ENCODE measurements at regions not wholly inside any gene's neighbourhood (a gene's known extent, or its start where the extent isn't known, plus 50 kb on each side); places are given as distances from the start of the nearest gene placed in this dataset.
"Not testable (repeated sequence)": the region's sequence is repeated elsewhere in the genome, so short reads cannot be mapped to it uniquely, and the experiment has no call there.

- 100% methylated on average over 2 to 3 of the region's 4 CpGs for WGBS, 2 experiments (ENCODE audit: insufficient coverage in 2 of 2)
- no peaks in the 10 kb centered on the region for H3K9me3 ChIP-seq (ENCODE audit: control insufficient read depth, low read length)
- H3K4me3 ChIP-seq (ENCODE audit: extremely low read depth, insufficient read depth, low read length, poor library complexity, severe bottlenecking), result no peak overlapping the region
- H3K36me3 ChIP-seq (ENCODE audit: control insufficient read depth, insufficient read depth, low read length), result no peaks in the 10 kb centered on the region
- H3K4me1 ChIP-seq (ENCODE audit: control insufficient read depth, insufficient read depth, low read length, poor library complexity, severe bottlenecking), result no peaks in the 10 kb centered on the region
- no peak overlapping the region for H3K27ac ChIP-seq (ENCODE audit: low read depth, low read length, severe bottlenecking)
Measured at GRCh38 chr4:26241179-26241578, 79.6 kb upstream of the RBPJ start.

- Histone ChIP-seq H3K27ac (ENCODE audit: low read depth, low read length, severe bottlenecking) (no peak overlapping the region), H3K4me3 (ENCODE audit: extremely low read depth, insufficient read depth, low read length, poor library complexity, severe bottlenecking) (no peak overlapping the region), H3K36me3 (ENCODE audit: control insufficient read depth, insufficient read depth, low read length) (no peaks in the 10 kb centered on the region), H3K4me1 (ENCODE audit: control insufficient read depth, insufficient read depth, low read length, poor library complexity, severe bottlenecking) (no peaks in the 10 kb centered on the region), H3K9me3 (ENCODE audit: control insufficient read depth, low read length) (no peaks in the 10 kb centered on the region)
Measured at GRCh38 chr4:26242451-26242850, 78.4 kb upstream of the RBPJ start.

- no CpG with 5 or more reads among the region's 1 CpG for WGBS, 2 experiments (ENCODE audit: insufficient coverage in 2 of 2)
- H3K4me3 ChIP-seq (ENCODE audit: extremely low read depth, insufficient read depth, low read length, poor library complexity, severe bottlenecking); H3K27ac ChIP-seq (ENCODE audit: low read depth, low read length, severe bottlenecking); H3K9me3 ChIP-seq (ENCODE audit: control insufficient read depth, low read length); H3K36me3 ChIP-seq (ENCODE audit: control insufficient read depth, insufficient read depth, low read length); H3K4me1 ChIP-seq (ENCODE audit: control insufficient read depth, insufficient read depth, low read length, poor library complexity, severe bottlenecking): not testable (repeated sequence)
Measured at GRCh38 chr4:26244138-26244537, 76.7 kb upstream of the RBPJ start.

GRCh38 chr4:26248647-26249046 is 72.2 kb upstream of the RBPJ start:
- no peaks in the 10 kb centered on the region for H3K4me1 ChIP-seq (ENCODE audit: control insufficient read depth, insufficient read depth, low read length, poor library complexity, severe bottlenecking)
- H3K4me3 ChIP-seq (ENCODE audit: extremely low read depth, insufficient read depth, low read length, poor library complexity, severe bottlenecking), result no peak overlapping the region
- H3K36me3 ChIP-seq (ENCODE audit: control insufficient read depth, insufficient read depth, low read length), result no peaks in the 10 kb centered on the region
- no peak overlapping the region for H3K27ac ChIP-seq (ENCODE audit: low read depth, low read length, severe bottlenecking)
- H3K9me3 ChIP-seq (ENCODE audit: control insufficient read depth, low read length), result no peaks in the 10 kb centered on the region

GRCh38 chr4:26252349-26253025 is 68.3 kb upstream of the RBPJ start:
- Histone ChIP-seq H3K36me3 (ENCODE audit: control insufficient read depth, insufficient read depth, low read length) (no peaks in the 10 kb centered on the region), H3K4me3 (ENCODE audit: extremely low read depth, insufficient read depth, low read length, poor library complexity, severe bottlenecking) (no peak overlapping the region), H3K27ac (ENCODE audit: low read depth, low read length, severe bottlenecking) (no peak overlapping the region), H3K9me3 (ENCODE audit: control insufficient read depth, low read length) (no peaks in the 10 kb centered on the region), H3K4me1 (ENCODE audit: control insufficient read depth, insufficient read depth, low read length, poor library complexity, severe bottlenecking) (no peaks in the 10 kb centered on the region)
- WGBS, 2 experiments (ENCODE audit: insufficient coverage in 2 of 2), result 88 to 91% methylated on average over 4 to 6 of the region's 8 CpGs

- Histone ChIP-seq H3K9me3 (ENCODE audit: control insufficient read depth, low read length) (no peaks in the 10 kb centered on the region), H3K27ac (ENCODE audit: low read depth, low read length, severe bottlenecking) (no peak overlapping the region), H3K4me3 (ENCODE audit: extremely low read depth, insufficient read depth, low read length, poor library complexity, severe bottlenecking) (no peak overlapping the region), H3K36me3 (ENCODE audit: control insufficient read depth, insufficient read depth, low read length) (no peaks in the 10 kb centered on the region), H3K4me1 (ENCODE audit: control insufficient read depth, insufficient read depth, low read length, poor library complexity, severe bottlenecking) (no peaks in the 10 kb centered on the region)
- WGBS, 2 experiments (ENCODE audit: insufficient coverage in 2 of 2), result 87 to 93% methylated on average over 3 of the region's 3 CpGs
Measured at GRCh38 chr4:26253968-26254367, 66.8 kb upstream of the RBPJ start.

GRCh38 chr4:26255989-26256388 is 64.8 kb upstream of the RBPJ start:
- Histone ChIP-seq H3K9me3 (ENCODE audit: control insufficient read depth, low read length) (no peaks in the 10 kb centered on the region), H3K36me3 (ENCODE audit: control insufficient read depth, insufficient read depth, low read length) (no peaks in the 10 kb centered on the region), H3K4me1 (ENCODE audit: control insufficient read depth, insufficient read depth, low read length, poor library complexity, severe bottlenecking) (no peaks in the 10 kb centered on the region), H3K27ac (ENCODE audit: low read depth, low read length, severe bottlenecking) (no peak overlapping the region), H3K4me3 (ENCODE audit: extremely low read depth, insufficient read depth, low read length, poor library complexity, severe bottlenecking) (no peak overlapping the region)
- no CpG with 5 or more reads among the region's 1 CpG for WGBS, 2 experiments (ENCODE audit: insufficient coverage in 2 of 2)

- not testable (repeated sequence) for H3K9me3 ChIP-seq (ENCODE audit: control insufficient read depth, low read length); H3K36me3 ChIP-seq (ENCODE audit: control insufficient read depth, insufficient read depth, low read length); H3K4me3 ChIP-seq (ENCODE audit: extremely low read depth, insufficient read depth, low read length, poor library complexity, severe bottlenecking); H3K4me1 ChIP-seq (ENCODE audit: control insufficient read depth, insufficient read depth, low read length, poor library complexity, severe bottlenecking); H3K27ac ChIP-seq (ENCODE audit: low read depth, low read length, severe bottlenecking)
- WGBS, 2 experiments (ENCODE audit: insufficient coverage in 2 of 2), result 74 to 86% methylated on average over 2 of the region's 2 CpGs
Measured at GRCh38 chr4:26257444-26257843, 63.4 kb upstream of the RBPJ start.

- no peak overlapping the region for H3K4me3 ChIP-seq (ENCODE audit: extremely low read depth, insufficient read depth, low read length, poor library complexity, severe bottlenecking)
- no peak overlapping the region for H3K27ac ChIP-seq (ENCODE audit: low read depth, low read length, severe bottlenecking)
- H3K4me1 ChIP-seq (ENCODE audit: control insufficient read depth, insufficient read depth, low read length, poor library complexity, severe bottlenecking), result no peaks in the 10 kb centered on the region
- H3K36me3 ChIP-seq (ENCODE audit: control insufficient read depth, insufficient read depth, low read length), result no peaks in the 10 kb centered on the region
- H3K9me3 ChIP-seq (ENCODE audit: control insufficient read depth, low read length), result no peaks in the 10 kb centered on the region
- WGBS, 2 experiments (ENCODE audit: insufficient coverage in 2 of 2), result 64 to 87% methylated on average over 2 of the region's 2 CpGs
Measured at GRCh38 chr4:26257850-26258249, 63.0 kb upstream of the RBPJ start.

GRCh38 chr4:26260571-26260970 is 60.2 kb upstream of the RBPJ start:
- Histone ChIP-seq H3K4me3 (ENCODE audit: extremely low read depth, insufficient read depth, low read length, poor library complexity, severe bottlenecking) (no peak overlapping the region), H3K9me3 (ENCODE audit: control insufficient read depth, low read length) (no peaks in the 10 kb centered on the region), H3K36me3 (ENCODE audit: control insufficient read depth, insufficient read depth, low read length) (no peaks in the 10 kb centered on the region), H3K27ac (ENCODE audit: low read depth, low read length, severe bottlenecking) (no peak overlapping the region), H3K4me1 (ENCODE audit: control insufficient read depth, insufficient read depth, low read length, poor library complexity, severe bottlenecking) (no peaks in the 10 kb centered on the region)
- 100% methylated on average over 1 of the region's 2 CpGs; no CpG with 5 or more reads in 1 of the 2 experiments for WGBS, 2 experiments (ENCODE audit: insufficient coverage in 2 of 2)

GRCh38 chr4:26261405-26261804 is 59.4 kb upstream of the RBPJ start:
- Histone ChIP-seq H3K4me1 (ENCODE audit: control insufficient read depth, insufficient read depth, low read length, poor library complexity, severe bottlenecking) (no peaks in the 10 kb centered on the region), H3K27ac (ENCODE audit: low read depth, low read length, severe bottlenecking) (no peak overlapping the region), H3K4me3 (ENCODE audit: extremely low read depth, insufficient read depth, low read length, poor library complexity, severe bottlenecking) (no peak overlapping the region), H3K9me3 (ENCODE audit: control insufficient read depth, low read length) (no peaks in the 10 kb centered on the region), H3K36me3 (ENCODE audit: control insufficient read depth, insufficient read depth, low read length) (no peaks in the 10 kb centered on the region)
- whole genome bisulfite sequencing, 2 experiments (ENCODE audit: insufficient coverage in 2 of 2), result 80 to 88% methylated on average over 1 of the region's 2 CpGs
